HL-60 (cell line): ENCODE measurements at regions not wholly inside any gene's neighbourhood (a gene's known extent, or its start where the extent isn't known, plus 50 kb on each side); places are given as distances from the start of the nearest gene placed in this dataset.

Experiments
- DNase-seq, 2 experiments: peaks; one replicate each; pipeline ENCODE4 v3.0.0-alpha.2; 2010 to 2020; ENCODE audit warnings: low read depth in 1 of 2, low spot score in 1 of 2
- H3K27ac ChIP-seq: fragments of 250-450 bp; sonication (Bioruptor Pico); replicated peaks from 2 replicates; pipeline ENCODE4 v1.5.1; 2020; ENCODE audit warnings: mild to moderate bottlenecking, moderate library complexity
- H3K27me3 ChIP-seq: fragments of 250-450 bp; sonication (Bioruptor Pico); 2 replicates; pipeline ENCODE4 v1.5.1; 2021; ENCODE audit warnings: mild to moderate bottlenecking, moderate library complexity; ENCODE audit not compliant: insufficient read depth, poor library complexity, severe bottlenecking
- H3K4me3 ChIP-seq: replicated peaks from 2 replicates; pipeline ENCODE4 v1.5.1; 2011; ENCODE audit warnings: mild to moderate bottlenecking, control low read depth, low read length; ENCODE audit not compliant: insufficient read depth
- GABPA ChIP-seq: IDR thresholded peaks from 2 replicates; pipeline ENCODE4 v1.6.1; 2012; ENCODE audit warnings: low read depth
- POLR2AphosphoS5 ChIP-seq: IDR thresholded peaks from 2 replicates; pipeline ENCODE4 v1.6.1; 2012; ENCODE audit warnings: low read depth
- SPI1 ChIP-seq: IDR thresholded peaks from 2 replicates; pipeline ENCODE4 v1.6.1; 2012; ENCODE audit warnings: low read depth, mild to moderate bottlenecking, borderline replicate concordance
- TF ChIP-seq, protein P1 (sequence below): IDR thresholded peaks from one replicate; pipeline ENCODE4 v1.5.1; 2011; ENCODE audit warnings: low read length, control low read depth, inconsistent platforms; ENCODE audit not compliant: insufficient read depth
- TF ChIP-seq, protein P2 (sequence below): IDR thresholded peaks from 2 replicates; pipeline ENCODE4 v1.6.1; 2012; ENCODE audit warnings: low read depth; ENCODE audit not compliant: insufficient replicate concordance

DNA sequence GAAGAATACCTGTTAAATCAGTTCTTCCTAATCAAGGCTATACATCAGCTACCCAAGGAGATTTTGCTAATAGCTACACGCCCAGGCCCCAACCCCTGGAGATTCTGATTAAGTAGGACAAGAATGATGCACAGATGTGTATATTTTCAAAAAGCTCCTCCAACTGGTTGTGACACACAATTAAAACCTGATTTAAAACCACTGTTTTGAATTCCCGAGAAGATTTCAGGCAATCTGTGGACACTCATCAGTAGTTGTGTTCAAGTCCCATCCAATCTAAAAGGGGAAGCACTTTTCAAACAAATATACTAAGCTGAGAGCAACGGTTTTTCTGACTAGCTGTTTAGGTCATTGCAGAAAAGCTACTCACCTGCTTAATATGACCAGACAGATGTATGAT, 118.9 kb upstream of the NHSL1 start:
- DNase-seq: no peak
- TF ChIP-seq, protein P1, sequence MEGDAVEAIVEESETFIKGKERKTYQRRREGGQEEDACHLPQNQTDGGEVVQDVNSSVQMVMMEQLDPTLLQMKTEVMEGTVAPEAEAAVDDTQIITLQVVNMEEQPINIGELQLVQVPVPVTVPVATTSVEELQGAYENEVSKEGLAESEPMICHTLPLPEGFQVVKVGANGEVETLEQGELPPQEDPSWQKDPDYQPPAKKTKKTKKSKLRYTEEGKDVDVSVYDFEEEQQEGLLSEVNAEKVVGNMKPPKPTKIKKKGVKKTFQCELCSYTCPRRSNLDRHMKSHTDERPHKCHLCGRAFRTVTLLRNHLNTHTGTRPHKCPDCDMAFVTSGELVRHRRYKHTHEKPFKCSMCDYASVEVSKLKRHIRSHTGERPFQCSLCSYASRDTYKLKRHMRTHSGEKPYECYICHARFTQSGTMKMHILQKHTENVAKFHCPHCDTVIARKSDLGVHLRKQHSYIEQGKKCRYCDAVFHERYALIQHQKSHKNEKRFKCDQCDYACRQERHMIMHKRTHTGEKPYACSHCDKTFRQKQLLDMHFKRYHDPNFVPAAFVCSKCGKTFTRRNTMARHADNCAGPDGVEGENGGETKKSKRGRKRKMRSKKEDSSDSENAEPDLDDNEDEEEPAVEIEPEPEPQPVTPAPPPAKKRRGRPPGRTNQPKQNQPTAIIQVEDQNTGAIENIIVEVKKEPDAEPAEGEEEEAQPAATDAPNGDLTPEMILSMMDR: no peak
- TF ChIP-seq, protein P2, sequence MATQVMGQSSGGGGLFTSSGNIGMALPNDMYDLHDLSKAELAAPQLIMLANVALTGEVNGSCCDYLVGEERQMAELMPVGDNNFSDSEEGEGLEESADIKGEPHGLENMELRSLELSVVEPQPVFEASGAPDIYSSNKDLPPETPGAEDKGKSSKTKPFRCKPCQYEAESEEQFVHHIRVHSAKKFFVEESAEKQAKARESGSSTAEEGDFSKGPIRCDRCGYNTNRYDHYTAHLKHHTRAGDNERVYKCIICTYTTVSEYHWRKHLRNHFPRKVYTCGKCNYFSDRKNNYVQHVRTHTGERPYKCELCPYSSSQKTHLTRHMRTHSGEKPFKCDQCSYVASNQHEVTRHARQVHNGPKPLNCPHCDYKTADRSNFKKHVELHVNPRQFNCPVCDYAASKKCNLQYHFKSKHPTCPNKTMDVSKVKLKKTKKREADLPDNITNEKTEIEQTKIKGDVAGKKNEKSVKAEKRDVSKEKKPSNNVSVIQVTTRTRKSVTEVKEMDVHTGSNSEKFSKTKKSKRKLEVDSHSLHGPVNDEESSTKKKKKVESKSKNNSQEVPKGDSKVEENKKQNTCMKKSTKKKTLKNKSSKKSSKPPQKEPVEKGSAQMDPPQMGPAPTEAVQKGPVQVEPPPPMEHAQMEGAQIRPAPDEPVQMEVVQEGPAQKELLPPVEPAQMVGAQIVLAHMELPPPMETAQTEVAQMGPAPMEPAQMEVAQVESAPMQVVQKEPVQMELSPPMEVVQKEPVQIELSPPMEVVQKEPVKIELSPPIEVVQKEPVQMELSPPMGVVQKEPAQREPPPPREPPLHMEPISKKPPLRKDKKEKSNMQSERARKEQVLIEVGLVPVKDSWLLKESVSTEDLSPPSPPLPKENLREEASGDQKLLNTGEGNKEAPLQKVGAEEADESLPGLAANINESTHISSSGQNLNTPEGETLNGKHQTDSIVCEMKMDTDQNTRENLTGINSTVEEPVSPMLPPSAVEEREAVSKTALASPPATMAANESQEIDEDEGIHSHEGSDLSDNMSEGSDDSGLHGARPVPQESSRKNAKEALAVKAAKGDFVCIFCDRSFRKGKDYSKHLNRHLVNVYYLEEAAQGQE: no peak
- no peak for TF ChIP-seq GABPA
- no peak for TF ChIP-seq SPI1
- TF ChIP-seq POLR2AphosphoS5: no peak
- Histone ChIP-seq H3K27me3 (no peaks in the 10 kb centered on the region), H3K4me3 (no peak overlapping the region), H3K27ac (no peak overlapping the region)

DNA sequence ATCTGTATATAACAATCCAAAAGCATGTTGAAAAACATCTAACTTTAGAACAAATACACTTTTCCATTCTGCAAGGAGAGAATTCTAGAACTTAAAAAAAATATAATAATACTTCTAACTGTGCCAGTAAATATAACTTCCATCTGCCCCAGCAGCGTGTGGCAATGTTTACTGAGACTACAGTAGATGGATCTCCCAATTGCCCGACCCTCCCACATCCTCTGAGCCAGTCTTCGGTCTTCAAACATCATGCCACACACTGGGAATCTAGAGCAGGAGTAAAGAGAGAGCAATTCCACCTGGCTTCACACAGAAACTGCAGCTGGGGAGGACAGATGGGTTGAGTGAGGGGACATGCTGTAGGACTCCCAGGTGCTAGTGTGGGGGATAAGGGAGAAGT, 121.3 kb upstream of the NHSL1 start:
- no peaks in the 10 kb centered on the region for H3K27me3 ChIP-seq
- no peak overlapping the region for H3K27ac ChIP-seq
- DNase-seq: no peak
- H3K4me3 ChIP-seq: no peak overlapping the region
- TF ChIP-seq SPI1: no peak
- TF ChIP-seq, protein P2: no peak
- no peak for TF ChIP-seq GABPA
- TF ChIP-seq POLR2AphosphoS5: no peak
- TF ChIP-seq, protein P1: no peak

DNA sequence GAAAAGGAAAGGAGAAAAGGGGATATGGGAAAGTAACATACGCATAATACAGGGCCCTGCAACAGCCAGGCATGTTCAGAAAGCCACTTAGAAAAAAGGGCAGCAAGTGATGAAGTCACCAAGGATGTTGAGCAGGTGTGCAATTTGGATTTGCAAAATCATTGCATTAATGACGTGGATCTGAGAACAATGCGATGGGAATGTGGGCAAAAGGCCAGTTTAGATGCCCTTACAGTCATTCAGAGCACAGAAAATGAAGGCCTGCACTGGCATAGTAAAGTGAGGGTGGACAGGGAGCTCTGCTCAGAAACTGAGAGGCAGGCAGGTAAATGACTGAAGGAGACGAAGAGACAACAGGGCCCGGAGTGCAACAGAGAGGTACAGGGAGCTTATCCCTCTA, 123.7 kb upstream of the NHSL1 start:
- Histone ChIP-seq H3K27me3 (no peaks in the 10 kb centered on the region), H3K4me3 (no peak overlapping the region), H3K27ac (no peak overlapping the region)
- TF ChIP-seq, protein P1: no peak
- no peak for TF ChIP-seq POLR2AphosphoS5
- no peak for DNase-seq

DNA sequence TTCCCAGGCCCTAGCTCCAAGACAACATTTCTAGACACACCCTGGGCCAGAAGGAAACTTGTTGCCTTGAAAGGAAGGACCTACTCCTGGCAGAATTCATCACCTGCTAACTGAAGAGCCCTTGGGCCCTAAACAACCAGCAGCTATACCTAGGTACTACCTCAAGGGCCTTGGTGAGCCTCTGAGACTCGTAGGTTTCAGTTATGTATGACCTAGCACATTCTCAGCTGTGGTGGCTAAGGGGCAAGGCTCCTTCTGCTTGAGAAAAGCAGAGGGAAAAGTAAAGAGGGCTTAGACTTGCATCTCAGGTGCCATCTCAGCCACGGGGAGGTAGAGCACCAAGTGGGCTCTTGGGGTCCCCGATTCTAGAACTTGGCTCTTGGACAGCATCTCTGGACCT, 132.3 kb upstream of the NHSL1 start:
- no peak overlapping the region for H3K27ac ChIP-seq

More for the DNA sequence above, 132.3 kb upstream of the NHSL1 start:
- Histone ChIP-seq H3K27me3 (no peaks in the 10 kb centered on the region), H3K4me3 (no peak overlapping the region)
- no peak for DNase-seq
- TF ChIP-seq, protein P1: no peak
